H1 (cell line): ENCODE measurements at regions not wholly inside any gene's neighbourhood (a gene's known extent, or its start where the extent isn't known, plus 50 kb on each side); places are given as distances from the start of the nearest gene placed in this dataset.
A peak's percentile ranks its signal among the peaks of the same experiment; 100 is the strongest.

Experiments
- CTCF ChIA-PET: fragments of 300-600 bp; sonication (Branson Sonifier 250); formaldehyde crosslinking; loops from one replicate; lab custom pipeline; 2021; ENCODE audit not compliant: partially characterized antibody; lab: Charles Lee
- POLR2A ChIA-PET: fragments of 300-600 bp; sonication (Branson Sonifier 250); formaldehyde crosslinking; loops from one replicate; lab custom pipeline; 2021; ENCODE audit warnings: inconsistent platforms; ENCODE audit not compliant: partially characterized antibody; lab: Charles Lee
- DNase-seq, 2 experiments: peaks; one replicate each; pipeline versions ENCODE4 v3.0.0 to v3.0.0-alpha.2; 2010 to 2022; ENCODE audit warnings: low spot score in 2 of 2, low read depth in 1 of 2, mixed read lengths in 1 of 2
- FAIRE-seq: peaks from 2 replicates; lab custom pipeline; 2011; peaks lifted over from hg19 to GRCh38; lab: Jason Lieb, UNC
- H2AFZ ChIP-seq: 2 replicates; pipeline ENCODE4 v1.8.1; 2012; ENCODE audit warnings: low read length, inconsistent platforms
- H2AK5ac ChIP-seq: 2 replicates; pipeline ENCODE4 v1.6.1; 2013; ENCODE audit warnings: low read depth, low read length
- H2BK120ac ChIP-seq: replicated peaks from 2 replicates; pipeline ENCODE3; 2013; ENCODE audit warnings: low read depth, low read length, inconsistent platforms
- H2BK12ac ChIP-seq: 2 replicates; pipeline ENCODE4 v1.6.1; 2013; ENCODE audit warnings: low read depth, low read length
- H2BK15ac ChIP-seq: 2 replicates; pipeline ENCODE4 v1.6.1; 2013; ENCODE audit warnings: low read length
- H2BK20ac ChIP-seq: 2 replicates; pipeline ENCODE4 v1.6.1; 2013; ENCODE audit warnings: low read length
- H2BK5ac ChIP-seq: 2 replicates; pipeline ENCODE4 v1.6.1; 2013; ENCODE audit warnings: low read depth, low read length
- H3K14ac ChIP-seq: 2 replicates; pipeline ENCODE4 v1.6.1; 2013; ENCODE audit warnings: inconsistent platforms; ENCODE audit not compliant: insufficient read length
- H3K18ac ChIP-seq: 2 replicates; pipeline ENCODE4 v1.6.1; 2013; ENCODE audit warnings: low read length; ENCODE audit errors: extremely low read depth
- H3K23ac ChIP-seq: 2 replicates; pipeline ENCODE4 v1.6.1; 2013; ENCODE audit warnings: inconsistent platforms; ENCODE audit not compliant: insufficient read length
- H3K23me2 ChIP-seq: 2 replicates; pipeline ENCODE4 v1.6.1; 2013; ENCODE audit warnings: low read depth, low read length
- H3K27ac ChIP-seq: 2 replicates; pipeline ENCODE4 v1.6.1; 2011; ENCODE audit warnings: low read depth, low read length, inconsistent platforms
- H3K27me3 ChIP-seq, 4 experiments: replicated peaks in 1 of 4; 1 replicate in 1 of 4; 2 replicates in 3 of 4; pipeline versions ENCODE4 v1.6.1 to v1.8.1; 2011 to 2013; ENCODE audit warnings: low read length in 3 of 4, mild to moderate bottlenecking in 3 of 4, inconsistent platforms in 2 of 4, mixed read lengths in 2 of 4, moderate library complexity in 1 of 4; ENCODE audit not compliant: control insufficient read depth in 3 of 4, insufficient read depth in 3 of 4; ENCODE audit errors: extremely low read depth in 1 of 4
- H3K36me3 ChIP-seq, 4 experiments: 2 replicates each; pipeline versions ENCODE4 v1.6.1 to v1.8.1; 2011 to 2013; ENCODE audit warnings: mild to moderate bottlenecking in 4 of 4, low read length in 3 of 4, moderate library complexity in 2 of 4, control low read depth in 1 of 4, inconsistent platforms in 1 of 4; ENCODE audit not compliant: insufficient read depth in 4 of 4, control insufficient read depth in 2 of 4
- H3K4ac ChIP-seq: replicated peaks from 2 replicates; pipeline ENCODE3; 2013; ENCODE audit warnings: low read length, low read depth, mixed read lengths, inconsistent platforms; ENCODE audit not compliant: insufficient read length
- H3K4me1 ChIP-seq, 4 experiments: replicated peaks in 1 of 4; 1 replicate in 1 of 4; 2 replicates in 3 of 4; pipeline versions ENCODE4 v1.6.1 to v1.8.1; 2011 to 2013; ENCODE audit warnings: low read length in 3 of 4, inconsistent platforms in 2 of 4, mixed read lengths in 1 of 4; ENCODE audit not compliant: insufficient read depth in 4 of 4, control insufficient read depth in 3 of 4
- H3K4me2 ChIP-seq, 2 experiments: 2 replicates each; pipeline versions ENCODE4 v1.6.1 to v1.8.1; 2011 to 2013; ENCODE audit warnings: low read depth in 2 of 2, low read length in 2 of 2, control low read depth in 1 of 2, inconsistent platforms in 1 of 2, mild to moderate bottlenecking in 1 of 2; ENCODE audit not compliant: insufficient read depth in 1 of 2
- H3K4me3 ChIP-seq, 4 experiments: fragments of 200-600, 300-600 bp in 1 of 4; sonication (generic), shearing (Covaris generic), sonication (Bioruptor Twin) in 1 of 4; 2 replicates each; pipeline versions ENCODE4 v1.5.1 to v1.8.1; 2011 to 2016; ENCODE audit warnings: low read length in 4 of 4, low read depth in 3 of 4, control low read depth in 2 of 4, inconsistent platforms in 2 of 4, mild to moderate bottlenecking in 2 of 4, mixed read lengths in 1 of 4, moderate library complexity in 1 of 4; ENCODE audit not compliant: insufficient read depth in 2 of 4; ENCODE audit errors: extremely low read depth in 1 of 4
- H3K56ac ChIP-seq: replicated peaks from 2 replicates; pipeline ENCODE3; 2013; ENCODE audit warnings: low read depth, mild to moderate bottlenecking, mixed read lengths, low read length, inconsistent platforms; ENCODE audit not compliant: insufficient read length
- H3K79me1 ChIP-seq: 2 replicates; pipeline ENCODE4 v1.6.1; 2013; ENCODE audit warnings: low read depth, low read length, control low read depth
- H3K79me2 ChIP-seq, 2 experiments: 2 replicates each; pipeline versions ENCODE4 v1.6.1 to v1.8.1; 2012 to 2013; ENCODE audit warnings: low read length in 2 of 2, mild to moderate bottlenecking in 2 of 2, inconsistent platforms in 1 of 2; ENCODE audit not compliant: insufficient read depth in 2 of 2, control insufficient read depth in 1 of 2
- H3K9ac ChIP-seq, 4 experiments: replicated peaks in 1 of 4; 1 replicate in 1 of 4; 2 replicates in 3 of 4; pipeline versions ENCODE4 v1.6.1 to v1.8.1; 2011 to 2013; ENCODE audit warnings: low read depth in 3 of 4, low read length in 3 of 4, control low read depth in 2 of 4, mild to moderate bottlenecking in 2 of 4, moderate library complexity in 2 of 4, inconsistent platforms in 1 of 4; ENCODE audit errors: extremely low read depth in 1 of 4
- H3K9me3 ChIP-seq, 2 experiments: 2 replicates each; pipeline versions ENCODE4 v1.6.1 to v1.8.1; 2012 to 2013; ENCODE audit warnings: mild to moderate bottlenecking in 2 of 2, moderate library complexity in 2 of 2, control low read depth in 1 of 2, inconsistent platforms in 1 of 2, low read depth in 1 of 2, low read length in 1 of 2, mixed read lengths in 1 of 2; ENCODE audit not compliant: insufficient read depth in 2 of 2
- H4K20me1 ChIP-seq, 2 experiments: replicated peaks in 1 of 2; 2 replicates each; pipeline versions ENCODE3 to v1.8.1; 2011 to 2013; ENCODE audit warnings: inconsistent platforms in 2 of 2, low read length in 2 of 2, mild to moderate bottlenecking in 1 of 2; ENCODE audit not compliant: insufficient read depth in 2 of 2, control insufficient read depth in 1 of 2
- H4K5ac ChIP-seq: 2 replicates; pipeline ENCODE4 v1.6.1; 2013; ENCODE audit warnings: low read length, low read depth, mixed read lengths, inconsistent platforms; ENCODE audit not compliant: insufficient read length
- H4K8ac ChIP-seq: 2 replicates; pipeline ENCODE4 v1.8.0; 2013; ENCODE audit warnings: mild to moderate bottlenecking, moderate library complexity, low read length, inconsistent platforms; ENCODE audit not compliant: insufficient read depth; ENCODE audit errors: extremely low read depth
- H4K91ac ChIP-seq: replicated peaks from 2 replicates; pipeline ENCODE3; 2013; ENCODE audit warnings: low read length, mixed read lengths, inconsistent platforms; ENCODE audit not compliant: insufficient read length
- CEBPB ChIP-seq: IDR thresholded peaks from 2 replicates; pipeline ENCODE4 v1.6.1; 2012; ENCODE audit warnings: low read depth, low read length
- SIRT6 ChIP-seq: IDR thresholded peaks from one replicate; pipeline ENCODE4 v1.7.1; 2012; ENCODE audit warnings: low read length, inconsistent platforms
- WGBS, 2 experiments: shearing (Covaris generic) in 1 of 2; methylation state at CpG; one replicate each; pipeline versions ENCODE4 v1.1.6 to v1.1.7; 2013 to 2015; ENCODE audit warnings: low lambda C conversion rate in 2 of 2, mixed read lengths in 2 of 2, inconsistent platforms in 1 of 2, low coverage in 1 of 2, missing lambda C conversion rate in 1 of 2; ENCODE audit not compliant: insufficient replicate concordance in 2 of 2, insufficient coverage in 1 of 2, insufficient read length in 1 of 2; ENCODE audit errors: extremely low coverage in 1 of 2, missing lambda C conversion rate in 1 of 2; 5-methylcytosine and 5-hydroxymethylcytosine counted together

DNA sequence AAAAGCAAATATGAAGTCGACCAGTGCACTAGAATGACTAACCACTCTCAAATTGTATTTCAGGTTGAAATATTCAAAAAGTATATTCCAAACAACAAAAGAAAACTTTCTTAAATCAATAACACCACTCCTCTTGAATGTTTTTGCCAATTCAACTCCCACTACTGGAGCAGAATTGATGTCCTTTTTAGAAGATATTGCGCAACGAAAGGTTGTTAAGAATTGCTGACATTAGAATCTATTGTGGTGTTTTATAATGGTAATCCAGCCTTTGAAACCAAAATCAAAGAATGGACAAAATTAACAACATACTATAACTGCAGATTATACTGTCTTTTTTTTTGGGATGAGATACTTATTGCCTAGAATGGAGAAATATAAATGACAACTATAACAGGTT, 331.3 kb downstream of the GRXCR1 start:
- no peak overlapping the region for H3K4ac ChIP-seq
- H3K4me3 ChIP-seq = no peak overlapping the region
- no peaks in the 10 kb centered on the region for H3K36me3 ChIP-seq
- no peak overlapping the region for H3K9ac ChIP-seq
- no peak overlapping the region for H2AFZ ChIP-seq
- no peaks in the 10 kb centered on the region for H3K23me2 ChIP-seq
- H4K8ac ChIP-seq = no peak overlapping the region
- H4K91ac ChIP-seq = no peak overlapping the region
- no peaks in the 10 kb centered on the region for H3K79me2 ChIP-seq
- no peak for TF ChIP-seq SIRT6
- peak; percentile 93 for TF ChIP-seq CEBPB
- H2BK120ac ChIP-seq = no peak overlapping the region
- no peak overlapping the region for H3K4me2 ChIP-seq
- no peaks in the 10 kb centered on the region for H3K4me1 ChIP-seq
- H2BK20ac ChIP-seq = no peak overlapping the region
- no peaks in the 10 kb centered on the region for H3K79me1 ChIP-seq
- H2BK12ac ChIP-seq = no peak overlapping the region
- no peak overlapping the region for H3K23ac ChIP-seq
- H3K27ac ChIP-seq = no peak overlapping the region
- no peak overlapping the region for H2BK5ac ChIP-seq
- no peak overlapping the region for H4K5ac ChIP-seq
- no peaks in the 10 kb centered on the region for H3K27me3 ChIP-seq
- 93% methylated on average over 3 of the region's 3 CpGs; no CpG with 5 or more reads in 1 of the 2 experiments for WGBS, 2 experiments
- no peak for DNase-seq
- no peak for FAIRE-seq
- H3K18ac ChIP-seq = no peak overlapping the region
- H4K20me1 ChIP-seq = no peaks in the 10 kb centered on the region
- no peak overlapping the region for H3K56ac ChIP-seq
- no peak overlapping the region for H2AK5ac ChIP-seq
- no peak overlapping the region for H3K14ac ChIP-seq
- no peak overlapping the region for H2BK15ac ChIP-seq
- ChIA-PET CTCF (no interaction called here), POLR2A (no interaction called here)
- H3K9me3 ChIP-seq = no peaks in the 10 kb centered on the region
